ENCODE measurements at regions not wholly inside any gene's neighbourhood (a gene's known extent, or its start where the extent isn't known, plus 50 kb on each side); places are given as distances from the start of the nearest gene placed in this dataset.

- Histone ChIP-seq H3K36me3 (ENCODE audit: control insufficient read depth, insufficient read depth, low read length) (no peaks in the 10 kb centered on the region), H3K4me3 (ENCODE audit: low read depth in 2 of 2, low read length in 2 of 2) (no peak overlapping the region), H3K9me3 (ENCODE audit: control insufficient read depth, insufficient read depth, low read depth, low read length) (peaks cover 5% of the 10 kb centered on the region; the same call in 1 of the 2 replicates), H3K27me3 (ENCODE audit: control insufficient read depth, insufficient read depth, low read length) (peaks cover 2% of the 10 kb centered on the region; the same call in 1 of the 2 replicates), H3K27ac (ENCODE audit: low read length) (no peak overlapping the region), H3K4me1 (ENCODE audit: control insufficient read depth, insufficient read depth, low read length) (no peaks in the 10 kb centered on the region)
- DNase-seq (ENCODE audit: low read depth, low spot score) (no peak), ATAC-seq (no peak)
- TF ChIP-seq SIN3A (IDR thresholded peaks at IDR 0.05; ENCODE audit: borderline replicate concordance, insufficient read depth, low read depth, low read length) (no peak), TCF7L2 (IDR thresholded peaks at IDR 0.05; ENCODE audit: low read depth, low read length) (no peak), POLR2AphosphoS5 (IDR thresholded peaks at IDR 0.05; ENCODE audit: low read depth, low read length) (no peak), CTCF (IDR thresholded peaks at IDR 0.05) (no peak), REST (IDR thresholded peaks at IDR 0.05; ENCODE audit: insufficient read depth in 1 of 2, low read depth in 2 of 2, low read length in 1 of 2) (no peak)
- in situ Hi-C loops (cut with HindIII; ENCODE audit: low pct_unique_long_range_greater_than_20kb, low sequenced_read_pairs) (no loop called here), intact Hi-C loops (cut with micrococcal nuclease; ENCODE audit: unreplicated experiment) (no loop called here)
- CTCF ChIA-PET = no interaction called here
- POLR2A ChIA-PET = no interaction called here
- no TSS peak for BruUV-seq (replicated peaks)
Measured at GRCh38 chr3:187848401-187848800, 103.1 kb upstream of the BCL6 start.

GRCh38 chr3:187849016-187849654 lies 103.9 kb upstream of the BCL6 start:
- Histone ChIP-seq H3K27ac (ENCODE audit: low read length) (no peak overlapping the region), H3K27me3 (ENCODE audit: control insufficient read depth, insufficient read depth, low read length) (peaks cover 2% of the 10 kb centered on the region; the same call in 1 of the 2 replicates), H3K36me3 (ENCODE audit: control insufficient read depth, insufficient read depth, low read length) (no peaks in the 10 kb centered on the region), H3K4me3 (ENCODE audit: low read depth in 2 of 2, low read length in 2 of 2) (no peak overlapping the region), H3K9me3 (ENCODE audit: control insufficient read depth, insufficient read depth, low read depth, low read length) (peaks cover 5% of the 10 kb centered on the region; the same call in 1 of the 2 replicates), H3K4me1 (ENCODE audit: control insufficient read depth, insufficient read depth, low read length) (no peaks in the 10 kb centered on the region)
- no peak for DNase-seq (ENCODE audit: low read depth, low spot score)
- POLR2A ChIA-PET = no interaction called here
- BruUV-seq (replicated peaks) = no TSS peak
- ATAC-seq = no peak
- intact Hi-C loops (cut with micrococcal nuclease; ENCODE audit: unreplicated experiment) = no loop called here
- in situ Hi-C loops (cut with HindIII; ENCODE audit: low pct_unique_long_range_greater_than_20kb, low sequenced_read_pairs) = no loop called here
- CTCF ChIA-PET = no interaction called here
- TF ChIP-seq REST (IDR thresholded peaks at IDR 0.05; ENCODE audit: insufficient read depth in 1 of 2, low read depth in 2 of 2, low read length in 1 of 2) (no peak), POLR2AphosphoS5 (IDR thresholded peaks at IDR 0.05; ENCODE audit: low read depth, low read length) (no peak), TCF7L2 (IDR thresholded peaks at IDR 0.05; ENCODE audit: low read depth, low read length) (no peak), SIN3A (IDR thresholded peaks at IDR 0.05; ENCODE audit: borderline replicate concordance, insufficient read depth, low read depth, low read length) (no peak), CTCF (IDR thresholded peaks at IDR 0.05) (no peak)

All from Panc1 (cell line).